HG03135 (cell line): ENCODE measurements at regions not wholly inside any gene's neighbourhood (a gene's known extent, or its start where the extent isn't known, plus 50 kb on each side); places are given as distances from the start of the nearest gene placed in this dataset.

Experiments used
- ATAC-seq: cut with Tn5 transposase; IDR thresholded peaks from one replicate; pipeline ENCODE4 v1.9.1; 2021; ENCODE audit warnings: mild to moderate bottlenecking, moderate library complexity; ENCODE audit not compliant: unreplicated experiment

DNA sequence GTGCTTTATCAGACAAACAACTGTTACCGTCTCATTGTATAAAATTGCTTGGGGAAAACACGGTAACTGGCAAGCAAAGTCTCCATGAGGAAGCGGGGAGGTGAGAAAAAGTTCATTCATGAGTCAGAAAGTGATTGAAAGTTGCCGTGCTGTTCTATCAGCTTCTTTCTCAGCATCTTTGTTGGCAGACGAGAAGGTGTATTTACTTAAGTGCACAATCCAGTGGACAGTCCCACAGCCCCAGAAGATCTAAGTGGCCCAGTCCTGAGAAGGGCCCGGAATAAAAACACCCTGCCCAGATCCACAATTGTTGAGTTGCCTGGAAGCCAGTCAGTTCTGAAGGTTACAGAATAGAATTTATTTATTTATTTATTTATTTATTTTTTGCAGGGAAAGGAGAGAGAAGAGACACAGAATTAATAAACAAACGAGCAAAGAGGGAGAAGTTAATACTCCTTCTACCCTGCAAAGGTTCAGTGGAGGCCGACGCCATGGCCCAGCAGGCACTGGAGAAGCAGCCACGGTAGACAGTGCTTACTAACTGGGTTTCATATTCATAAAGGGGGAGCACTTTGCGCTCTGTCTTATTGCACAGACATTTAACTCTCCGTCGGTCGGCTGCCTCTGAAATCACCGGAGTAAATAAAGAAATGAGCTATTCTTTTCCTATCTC is 676.0 kb upstream of the SALL3 start:
- ATAC-seq: no peak

DNA sequence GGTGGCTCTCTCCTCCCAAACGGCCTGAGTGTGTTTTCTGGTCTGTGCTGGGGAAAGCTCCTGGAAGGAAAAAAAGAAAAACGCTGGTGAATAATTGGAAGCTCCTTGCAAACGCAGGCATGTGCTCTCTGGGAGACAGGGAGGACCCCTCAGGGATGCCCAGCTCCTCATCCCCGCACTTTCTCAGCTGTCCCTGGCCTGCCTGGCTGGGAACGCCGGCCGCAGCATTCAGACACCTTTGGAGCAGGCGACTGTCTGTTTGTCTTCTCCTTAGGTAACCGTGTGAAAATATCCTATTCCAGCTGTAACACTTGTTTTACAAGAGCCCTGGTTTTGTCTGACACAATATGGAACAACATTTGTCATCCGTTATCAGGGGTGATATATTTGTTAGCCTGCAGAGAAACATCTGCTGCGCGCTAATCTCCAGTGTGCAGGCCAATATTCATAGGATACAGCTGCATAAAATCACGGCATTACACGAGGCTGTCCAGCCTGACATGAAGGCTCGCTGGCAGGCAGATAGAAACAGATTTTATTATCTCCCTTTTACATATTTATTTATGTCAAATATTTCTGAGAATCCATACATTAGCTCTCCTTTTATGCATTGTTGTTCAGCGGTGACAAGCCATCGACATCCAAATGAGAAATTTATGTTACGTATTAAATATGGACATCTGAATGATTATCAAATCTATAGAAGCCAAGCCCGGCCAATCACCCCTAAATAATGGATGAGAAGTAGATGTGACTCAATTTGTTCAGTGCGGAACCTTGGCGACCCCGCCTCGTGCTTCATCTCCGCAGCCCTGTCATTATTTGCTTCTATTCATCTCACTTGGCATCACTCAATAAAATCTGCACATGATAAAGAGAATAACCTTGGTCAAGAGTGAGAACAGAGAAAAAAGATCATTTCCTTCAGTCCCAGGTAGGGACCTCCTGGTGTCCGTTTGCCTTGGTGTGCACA is 675.1 kb upstream of the SALL3 start:
- no peak for ATAC-seq

DNA sequence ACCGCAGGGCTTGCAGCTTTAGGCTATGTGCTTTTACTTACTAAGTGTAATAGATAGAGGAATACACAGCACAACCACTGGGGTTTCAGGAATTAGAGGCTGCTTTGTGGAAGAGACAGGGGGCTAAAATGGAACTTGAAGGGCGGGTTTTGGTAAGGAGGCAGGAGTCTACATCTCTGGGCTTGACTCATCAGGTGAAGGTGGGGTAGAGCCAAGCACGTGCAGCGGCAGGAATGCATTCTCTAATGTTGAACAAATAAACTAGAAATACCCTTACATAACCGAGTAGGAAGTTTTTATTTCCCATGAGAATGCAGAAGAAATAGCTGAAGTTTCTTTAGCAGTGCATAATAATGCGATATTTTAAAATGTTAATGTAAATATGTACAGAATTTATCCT is 673.8 kb upstream of the SALL3 start:
- ATAC-seq: no peak

DNA sequence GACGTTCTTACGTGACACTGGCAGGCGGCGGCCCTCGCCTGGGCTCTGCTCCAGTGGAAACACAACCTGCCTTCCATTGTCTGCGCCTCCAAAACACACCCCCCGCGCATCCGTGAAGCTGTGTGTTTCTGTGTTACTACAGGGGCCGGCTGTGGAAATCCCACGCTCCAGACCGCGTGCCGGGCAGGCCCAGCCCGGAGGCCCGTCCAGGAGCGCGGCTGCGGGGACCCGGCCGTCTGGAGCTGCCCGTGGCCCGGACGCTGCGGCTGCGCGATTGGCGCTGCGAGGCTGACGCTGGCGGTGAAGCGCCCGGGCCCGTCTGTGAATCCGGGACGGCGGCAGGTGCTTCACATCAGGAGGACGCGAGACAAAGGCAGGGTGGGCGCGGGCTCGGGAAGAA is 670.3 kb upstream of the SALL3 start:
- ATAC-seq: no peak

DNA sequence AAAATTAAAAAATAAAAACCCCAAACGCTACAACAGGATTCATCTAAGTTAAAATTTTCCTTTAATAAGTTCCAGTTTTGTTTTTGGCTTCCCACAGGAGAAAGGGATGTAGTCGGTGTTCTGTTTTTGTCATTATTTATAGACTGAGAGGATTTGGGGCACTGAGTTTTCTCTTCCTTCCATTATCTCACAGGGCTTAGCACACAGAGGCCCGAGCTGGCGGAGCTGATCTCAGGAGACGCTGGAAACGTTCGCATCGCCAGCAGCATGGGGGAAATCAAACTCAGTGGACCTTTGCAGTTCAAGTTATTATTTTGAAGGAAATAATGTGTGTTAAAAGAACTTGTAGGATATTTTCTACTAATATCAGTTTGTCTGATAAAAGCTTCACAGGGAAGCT is 669.7 kb upstream of the SALL3 start:
- no peak for ATAC-seq

DNA sequence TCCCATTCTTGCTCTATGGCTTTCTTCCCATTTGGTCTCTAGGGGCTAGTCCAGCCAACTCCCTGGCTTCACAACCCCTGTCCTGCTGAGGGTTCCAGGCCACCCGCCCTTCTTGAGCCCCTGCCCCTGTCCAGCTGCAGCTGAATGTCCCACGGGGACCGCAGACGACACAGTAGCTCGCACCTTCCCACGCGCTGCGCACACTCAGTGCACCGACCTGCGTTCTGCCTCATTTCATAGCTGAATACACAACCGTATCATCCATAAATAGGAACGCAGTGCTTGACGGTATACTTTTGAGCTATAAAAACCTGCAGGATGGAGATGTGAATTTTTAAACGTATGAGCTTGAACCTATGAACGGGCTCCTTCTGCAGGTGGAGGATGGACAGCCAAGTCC is 660.4 kb upstream of the SALL3 start:
- ATAC-seq: no peak

DNA sequence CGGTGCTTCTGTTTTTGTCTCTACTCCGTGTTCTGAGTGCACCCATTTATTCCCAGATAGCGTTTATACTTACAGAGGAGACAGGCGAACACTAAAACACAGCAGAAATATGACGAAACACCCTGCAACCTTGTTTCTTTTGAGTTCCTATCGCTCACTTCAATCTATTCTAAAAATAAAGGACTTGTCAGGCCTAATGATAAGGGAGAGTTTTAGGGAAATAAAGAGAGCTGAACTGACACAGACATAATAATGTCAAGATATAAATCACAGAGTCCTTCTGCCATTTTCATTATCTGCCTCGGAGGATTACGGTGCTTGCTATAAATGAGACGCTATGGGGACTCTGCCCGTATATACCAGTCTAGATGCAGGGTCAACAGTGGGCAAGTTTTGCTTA is 659.7 kb upstream of the SALL3 start:
- no peak for ATAC-seq

DNA sequence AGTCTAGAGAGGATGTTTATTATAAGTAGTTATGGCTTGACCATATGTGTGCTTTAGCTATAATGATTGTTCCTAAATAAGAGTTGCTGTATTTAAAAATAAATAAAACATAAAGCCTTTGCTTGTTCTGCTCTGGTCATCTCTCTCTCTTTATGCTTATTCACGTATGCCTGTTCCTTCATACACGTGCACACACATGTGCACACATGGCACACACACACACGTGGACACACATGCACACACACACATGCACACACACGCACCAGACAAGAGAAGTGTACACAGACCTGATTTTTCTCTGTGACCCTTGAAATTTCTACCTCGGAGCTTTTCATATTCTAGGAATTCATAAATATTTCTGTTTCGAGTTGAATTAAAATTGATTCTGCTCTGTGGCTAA is 658.2 kb upstream of the SALL3 start:
- ATAC-seq: no peak

DNA sequence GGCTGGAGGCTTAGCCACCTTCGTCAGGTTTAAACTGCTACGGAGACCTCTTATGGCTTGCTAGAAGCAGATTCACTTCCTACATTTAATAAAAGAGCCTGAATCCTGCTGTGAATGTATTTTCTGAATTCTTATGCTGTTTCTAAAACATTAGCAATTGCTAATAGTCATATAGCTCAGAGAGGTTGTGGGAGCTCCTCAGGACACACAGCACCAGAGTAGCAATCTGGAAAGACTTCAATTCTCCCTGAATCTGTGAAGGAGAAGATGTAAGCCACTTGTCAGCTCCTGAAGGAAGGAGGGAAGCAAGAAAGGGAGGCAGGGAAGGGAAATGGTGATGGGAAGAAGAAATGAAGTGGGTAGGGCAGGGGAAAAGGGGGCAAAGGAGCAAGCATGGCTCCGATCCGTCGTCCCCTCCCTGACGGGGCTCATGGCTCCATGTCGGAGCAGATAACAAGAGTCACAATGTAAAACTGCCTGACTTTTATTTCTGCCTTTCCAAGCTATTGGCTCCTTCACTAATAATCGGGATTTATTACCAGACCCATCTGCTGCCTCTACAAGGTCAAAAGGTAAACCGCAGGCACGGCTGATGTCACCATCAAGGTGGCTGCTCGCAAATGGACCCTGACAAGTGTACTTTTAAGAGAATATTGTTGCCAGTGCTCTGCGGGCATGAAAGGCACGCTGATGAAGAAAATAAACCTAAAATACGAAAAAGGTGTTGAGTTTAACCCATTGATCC is 656.0 kb upstream of the SALL3 start:
- ATAC-seq: no peak

DNA sequence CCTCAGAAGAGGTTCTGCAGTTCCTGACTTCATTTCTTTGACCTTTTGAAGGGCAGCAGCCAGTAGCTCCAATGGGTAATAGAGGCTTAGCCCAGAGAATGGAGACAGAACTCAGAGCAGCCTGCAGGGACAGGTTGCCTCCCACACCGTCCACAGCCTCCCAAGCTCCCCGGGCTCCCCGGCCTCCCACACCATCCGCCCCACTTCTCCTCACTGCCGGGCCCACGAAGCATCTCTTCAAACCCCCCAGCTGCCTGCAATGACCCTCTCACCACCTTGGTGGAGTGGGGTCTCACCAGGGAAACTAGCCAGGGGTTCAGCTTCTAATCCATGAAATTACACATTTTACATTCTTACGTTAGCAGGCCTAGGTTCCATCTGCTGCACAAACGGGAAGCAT is 652.0 kb upstream of the SALL3 start:
- ATAC-seq: no peak

DNA sequence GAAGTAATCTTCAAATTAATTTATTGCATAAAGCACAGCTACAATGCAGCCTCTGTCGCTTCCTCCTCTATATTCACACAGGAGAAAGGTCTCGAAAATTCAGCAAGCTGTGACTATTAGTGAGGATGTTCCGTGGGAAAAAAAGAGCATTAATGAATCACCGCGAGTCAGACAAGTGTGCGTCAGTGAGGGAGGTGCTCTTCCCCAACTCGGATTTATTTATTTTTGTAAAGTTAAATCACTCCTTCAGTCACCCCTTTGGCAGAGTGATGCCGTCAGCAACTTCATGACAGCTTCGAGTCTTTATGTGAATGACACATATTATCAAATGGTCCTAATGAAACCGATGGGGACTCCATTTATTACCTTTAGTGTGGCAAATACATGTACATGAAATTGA is 648.9 kb upstream of the SALL3 start:
- ATAC-seq: no peak

DNA sequence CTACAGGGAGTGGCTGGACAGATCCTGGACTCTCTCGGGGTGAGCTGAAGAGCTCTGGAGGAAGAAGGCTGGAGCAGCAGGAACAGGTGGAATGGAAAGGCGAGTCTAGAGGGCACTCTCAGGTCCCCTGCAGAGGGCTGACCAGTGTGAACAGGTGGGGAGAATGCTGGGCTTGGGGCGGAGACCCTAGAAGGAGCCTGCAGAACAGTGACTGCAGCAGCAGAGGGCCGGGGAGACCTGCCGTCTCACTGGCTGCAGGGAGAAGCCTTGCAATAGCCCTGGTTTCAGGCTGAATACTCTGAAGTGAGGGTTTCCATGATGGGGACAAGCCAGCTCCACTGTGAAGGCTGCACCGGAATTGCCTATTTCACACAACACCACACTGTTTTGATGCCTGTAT is 626.7 kb upstream of the SALL3 start:
- no peak for ATAC-seq

DNA sequence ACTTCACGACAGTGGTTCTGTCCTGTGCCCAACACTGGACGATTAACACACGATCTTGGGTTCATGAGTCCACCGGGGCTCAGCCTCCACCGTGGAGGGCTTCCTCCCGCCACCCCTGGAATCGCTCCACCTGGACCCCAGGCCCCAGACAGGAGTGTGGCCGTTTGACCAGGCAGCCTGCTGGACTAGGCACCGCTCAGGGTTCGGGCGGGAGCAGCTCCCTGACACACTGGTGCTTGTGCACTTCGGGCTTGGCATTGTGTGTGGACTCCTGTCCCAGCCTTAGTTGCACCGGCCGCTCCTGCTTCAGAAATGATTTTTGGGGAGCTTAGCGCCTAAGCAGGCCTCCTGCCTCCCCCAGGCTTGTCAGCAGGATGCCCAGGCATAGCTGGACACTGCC is 617.4 kb upstream of the SALL3 start:
- no peak for ATAC-seq

DNA sequence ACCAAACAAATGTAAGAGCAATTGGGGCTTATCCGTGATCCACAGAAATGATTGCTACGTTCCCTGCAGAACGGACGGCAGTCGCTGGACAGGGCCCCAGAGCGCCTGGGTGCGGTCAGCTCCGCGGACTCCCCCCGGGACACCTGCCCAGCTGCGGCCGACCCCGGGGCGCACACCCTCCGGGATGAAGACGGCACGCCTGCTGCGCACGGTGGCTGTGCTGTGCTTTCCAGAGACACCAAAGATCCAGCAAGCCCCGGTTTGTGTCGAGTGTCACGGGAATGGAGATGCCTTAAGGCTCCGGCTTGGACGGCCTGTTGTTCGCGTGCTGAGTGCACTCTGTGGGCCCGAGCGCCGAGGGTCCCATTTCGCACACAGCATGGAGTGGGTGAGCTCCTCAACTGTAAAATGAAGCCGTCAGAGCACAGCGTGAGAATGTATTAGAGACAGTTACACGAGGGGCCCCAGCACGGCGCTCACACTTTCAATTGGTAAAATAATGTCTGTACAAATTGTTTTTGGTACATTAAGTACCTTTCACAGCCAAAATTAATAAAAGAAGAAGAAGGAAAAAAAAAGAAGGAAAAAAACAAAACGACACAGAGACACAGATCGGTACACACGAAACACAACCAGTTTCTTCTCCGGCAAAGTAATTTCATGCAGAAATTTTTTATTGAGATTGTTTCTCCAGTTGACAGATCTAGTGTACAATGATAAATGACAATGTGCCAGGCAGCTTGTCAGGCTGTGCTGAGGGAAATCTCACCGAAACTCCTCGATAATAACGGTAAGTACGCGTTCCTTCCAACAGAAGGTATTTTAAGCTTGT is 615.8 kb upstream of the SALL3 start:
- no peak for ATAC-seq

DNA sequence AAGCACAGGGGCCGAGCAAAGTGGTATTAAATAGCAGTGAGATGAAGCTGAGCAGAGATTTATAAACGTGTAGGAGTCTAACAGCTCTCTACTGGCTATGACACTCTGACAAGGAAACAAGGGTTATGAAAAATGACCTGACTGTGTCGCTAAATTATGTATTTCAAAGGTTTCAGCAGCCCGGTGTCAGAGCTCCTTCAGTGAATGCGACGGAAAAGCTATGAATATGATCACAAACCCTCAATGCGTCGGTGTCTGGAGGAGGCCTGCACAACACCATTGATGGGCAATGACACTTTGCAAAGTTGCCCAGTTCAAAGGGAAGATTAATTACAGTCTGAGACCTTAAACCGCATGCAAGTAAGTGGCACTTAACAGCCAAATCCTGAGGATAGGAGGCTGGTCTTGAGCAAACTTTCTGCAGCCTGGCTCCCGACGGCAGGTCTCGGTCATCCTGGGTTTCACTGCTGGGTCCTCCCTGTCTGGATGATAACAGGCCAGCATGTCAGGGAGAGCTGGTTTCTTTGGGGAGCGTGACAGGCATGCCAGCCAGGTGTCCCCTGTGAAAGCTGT is 615.1 kb upstream of the SALL3 start:
- no peak for ATAC-seq

DNA sequence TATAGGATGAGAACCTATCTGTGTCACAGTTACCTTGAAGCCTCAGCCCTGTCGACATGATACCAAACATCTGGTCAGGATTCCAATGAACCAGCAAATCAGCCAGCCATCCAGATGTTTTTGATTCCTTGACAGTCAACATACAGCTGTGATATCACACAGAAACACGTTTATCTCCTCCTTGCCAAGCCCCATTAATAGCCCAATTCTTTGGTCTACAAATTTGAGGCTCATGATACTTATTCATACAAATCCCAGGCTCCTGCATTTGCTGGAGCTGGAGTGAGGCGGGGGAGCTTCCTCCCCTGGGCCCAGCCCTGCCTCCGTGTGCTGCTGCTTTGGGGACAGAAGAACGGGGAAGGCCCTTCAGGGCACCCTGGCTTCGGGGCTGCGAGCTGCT is 611.6 kb upstream of the SALL3 start:
- ATAC-seq: no peak

DNA sequence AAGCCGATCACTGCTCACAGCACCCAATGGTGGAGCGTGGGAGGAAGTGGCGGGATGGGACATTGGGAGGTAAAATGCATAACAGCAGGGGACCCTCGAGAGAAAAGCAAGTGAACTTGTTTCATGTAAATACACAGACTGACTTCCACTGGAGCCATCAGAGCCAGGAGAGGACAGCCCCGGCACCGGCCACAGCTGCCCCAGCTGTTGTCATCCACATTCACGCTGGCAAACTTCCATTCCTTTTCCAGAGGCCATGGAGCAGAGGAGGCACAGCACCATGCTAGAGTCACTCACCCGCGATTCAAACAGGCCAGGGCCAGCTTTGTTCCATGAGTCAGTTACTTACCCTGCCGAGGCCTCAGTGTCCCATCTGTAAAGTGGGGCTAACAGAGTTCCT is 610.9 kb upstream of the SALL3 start:
- no peak for ATAC-seq

DNA sequence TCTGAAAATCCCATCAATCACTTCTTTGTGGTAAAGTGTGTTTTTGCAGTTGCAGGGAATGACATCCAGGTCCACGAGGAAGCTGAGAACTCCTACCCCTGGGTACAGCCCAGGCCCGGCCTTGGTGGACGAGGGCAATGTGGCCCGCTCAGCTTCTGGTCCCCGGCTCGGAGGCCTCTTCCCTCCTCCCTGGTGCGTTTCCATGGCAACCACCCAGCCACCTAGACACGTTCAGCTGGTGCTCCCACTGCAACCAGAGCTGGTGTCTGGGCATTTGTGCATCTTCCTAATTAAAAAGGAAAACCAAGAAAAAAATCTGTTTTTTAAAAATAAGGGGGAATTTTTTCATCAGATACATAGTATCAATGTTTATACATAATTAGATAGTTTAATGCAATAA is 603.6 kb upstream of the SALL3 start:
- no peak for ATAC-seq

DNA sequence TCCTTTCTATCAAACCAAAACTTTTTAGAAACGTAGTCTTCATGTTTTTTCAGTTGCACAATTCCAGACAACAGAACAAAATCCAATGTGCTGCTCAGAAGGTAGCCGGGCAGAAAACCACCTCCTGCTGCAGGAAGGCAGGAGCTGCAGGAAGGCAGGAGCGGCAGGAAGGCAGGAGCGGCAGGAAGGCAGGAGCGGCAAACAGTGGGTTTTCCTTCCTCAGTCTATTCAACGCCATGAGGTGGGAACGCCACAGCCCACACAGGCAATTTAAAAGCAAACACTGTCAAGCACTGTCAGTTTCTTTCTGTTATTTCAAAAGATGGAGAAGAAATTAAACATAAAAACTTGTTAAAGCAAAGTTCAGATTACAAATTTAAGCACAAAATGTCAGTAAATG is 601.2 kb upstream of the SALL3 start:
- ATAC-seq: no peak

DNA sequence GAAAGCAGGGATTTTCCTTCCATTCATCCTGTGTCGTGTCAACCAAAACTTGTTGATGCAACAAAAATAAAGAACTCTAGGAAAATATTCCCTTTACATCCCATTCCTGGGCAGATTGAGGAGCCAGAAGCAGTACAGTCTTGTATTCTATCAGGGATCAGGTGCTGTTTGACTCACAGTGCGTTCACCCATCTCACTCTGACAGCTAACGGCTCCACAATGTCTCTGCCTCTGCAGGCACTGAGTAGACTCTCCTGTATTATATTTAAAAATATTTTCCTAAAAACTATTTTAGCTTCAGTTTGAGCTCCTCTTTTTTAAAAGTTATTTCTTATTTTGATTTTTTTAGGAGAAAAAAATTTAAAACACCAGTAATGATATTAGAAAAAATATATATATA is 600.6 kb upstream of the SALL3 start:
- ATAC-seq: no peak
